Nephron progenitor cell (in vitro differentiated cells): ENCODE measurements at regions not wholly inside any gene's neighbourhood (a gene's known extent, or its start where the extent isn't known, plus 50 kb on each side); places are given as distances from the start of the nearest gene placed in this dataset.

Source experiments
- DNase-seq: peaks from one replicate; pipeline ENCODE4 v3.0.0; 2021
- H3K27ac Mint-ChIP-seq: 2 replicates; pipeline ENCODE4 v1.8.0; 2021; ENCODE audit warnings: mild to moderate bottlenecking, moderate library complexity, mixed read lengths
- H3K27me3 Mint-ChIP-seq: 2 replicates; pipeline ENCODE4 v1.8.0; 2021; ENCODE audit warnings: mild to moderate bottlenecking, low read depth, mixed read lengths; ENCODE audit not compliant: poor library complexity
- H3K36me3 Mint-ChIP-seq: 2 replicates; pipeline ENCODE4 v1.8.0; 2021; ENCODE audit warnings: low read depth, mixed read lengths
- H3K4me1 Mint-ChIP-seq: 2 replicates; pipeline ENCODE4 v1.8.0; 2021; ENCODE audit warnings: mixed read lengths
- H3K4me3 Mint-ChIP-seq: 2 replicates; pipeline ENCODE4 v1.8.0; 2021; ENCODE audit warnings: mild to moderate bottlenecking, moderate library complexity, mixed read lengths
- H3K9me3 Mint-ChIP-seq: 2 replicates; pipeline ENCODE4 v1.8.0; 2021; ENCODE audit warnings: mild to moderate bottlenecking, moderate library complexity, mixed read lengths
- CTCF ChIP-seq: fragments of 200-600 bp; sonication (generic); IDR thresholded peaks from 2 replicates; pipeline ENCODE4 v1.5.0; 2021; ENCODE audit warnings: antibody characterized with exemption

- Mint-ChIP-seq H3K9me3 (no peaks in the 10 kb centered on the region), H3K27me3 (peaks cover 13% of the 10 kb centered on the region), H3K36me3 (no peaks in the 10 kb centered on the region), H3K4me1 (peaks cover 5% of the 10 kb centered on the region), H3K27ac (no peak overlapping the region), H3K4me3 (no peak overlapping the region)
- TF ChIP-seq CTCF, result no peak
- DNase-seq, result no peak
These were observed 88.2 kb downstream of the LRATD1 start for GRCh38 chr2:14720739-14721138.

GRCh38 chr2:14722904-14723570 is 90.5 kb downstream of the LRATD1 start:
- no peak overlapping the region for H3K4me3 Mint-ChIP-seq
- no peaks in the 10 kb centered on the region for H3K4me1 Mint-ChIP-seq
- H3K27me3 Mint-ChIP-seq, result peaks cover 15% of the 10 kb centered on the region
- peak overlapping the region; percentile 37 for H3K27ac Mint-ChIP-seq
- no peaks in the 10 kb centered on the region for H3K36me3 Mint-ChIP-seq
- DNase-seq, result no peak
- TF ChIP-seq CTCF, result no peak
- H3K9me3 Mint-ChIP-seq, result no peaks in the 10 kb centered on the region

- H3K4me3 Mint-ChIP-seq, result no peak overlapping the region
- H3K36me3 Mint-ChIP-seq, result no peaks in the 10 kb centered on the region
- H3K27me3 Mint-ChIP-seq, result peaks cover 13% of the 10 kb centered on the region
- H3K27ac Mint-ChIP-seq, result no peak overlapping the region
- no peaks in the 10 kb centered on the region for H3K9me3 Mint-ChIP-seq
- no peaks in the 10 kb centered on the region for H3K4me1 Mint-ChIP-seq
- no peak for DNase-seq
- TF ChIP-seq CTCF, result no peak
These were observed 91.2 kb downstream of the LRATD1 start for GRCh38 chr2:14723684-14724083.

GRCh38 chr2:14735696-14736095 is 103.2 kb downstream of the LRATD1 start:
- Mint-ChIP-seq H3K4me3 (no peak overlapping the region), H3K36me3 (no peaks in the 10 kb centered on the region), H3K9me3 (no peaks in the 10 kb centered on the region), H3K27me3 (peaks cover 18% of the 10 kb centered on the region), H3K27ac (no peak overlapping the region), H3K4me1 (no peaks in the 10 kb centered on the region)
- TF ChIP-seq CTCF, result no peak
- DNase-seq, result no peak

- Mint-ChIP-seq H3K4me1 (no peaks in the 10 kb centered on the region), H3K36me3 (no peaks in the 10 kb centered on the region), H3K4me3 (no peak overlapping the region), H3K9me3 (no peaks in the 10 kb centered on the region), H3K27me3 (peaks cover 18% of the 10 kb centered on the region), H3K27ac (no peak overlapping the region)
- no peak for DNase-seq
- no peak for TF ChIP-seq CTCF
These were observed 104.7 kb downstream of the LRATD1 start for GRCh38 chr2:14737201-14737600.

GRCh38 chr2:14743861-14744260 is 111.3 kb downstream of the LRATD1 start:
- Mint-ChIP-seq H3K36me3 (no peaks in the 10 kb centered on the region), H3K27ac (no peak overlapping the region)
- TF ChIP-seq CTCF, result no peak

More at GRCh38 chr2:14743861-14744260, 111.3 kb downstream of the LRATD1 start:
- no peaks in the 10 kb centered on the region for H3K4me1 Mint-ChIP-seq
- no peak overlapping the region for H3K4me3 Mint-ChIP-seq
- no peak for DNase-seq
- peaks cover 5% of the 10 kb centered on the region for H3K27me3 Mint-ChIP-seq
- no peaks in the 10 kb centered on the region for H3K9me3 Mint-ChIP-seq
